ENCODE measurements at regions not wholly inside any gene's neighbourhood (a gene's known extent, or its start where the extent isn't known, plus 50 kb on each side); places are given as distances from the start of the nearest gene placed in this dataset.

DNA sequence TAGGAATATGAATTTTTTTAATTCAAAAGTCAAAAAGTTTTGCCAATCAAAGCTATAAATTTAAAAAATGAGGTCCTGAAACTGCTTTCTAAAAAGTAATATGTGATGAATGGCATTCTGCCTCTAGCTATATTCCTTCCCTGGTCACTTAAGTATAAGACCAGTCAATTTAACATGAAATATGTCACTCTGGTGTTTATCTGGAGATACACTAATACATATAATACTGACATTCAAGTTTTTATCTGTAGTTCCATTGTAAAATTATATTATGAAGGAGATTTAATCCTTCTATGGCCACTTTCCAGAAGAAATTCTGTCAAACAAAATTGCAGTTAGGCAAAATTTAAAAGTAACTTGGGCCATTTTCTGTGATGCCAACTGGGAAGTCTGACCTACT lies 236.8 kb downstream of the CNTN3 start:
- TF ChIP-seq POLR2AphosphoS5 (IDR thresholded peaks at IDR 0.05; ENCODE audit: low read depth, low read length) (no peak), SPI1 (IDR thresholded peaks at IDR 0.05; ENCODE audit: low read depth, low read length) (no peak), POLR2A (IDR thresholded peaks at IDR 0.05; ENCODE audit: low read depth, low read length) (no peak), TAF1 (IDR thresholded peaks at IDR 0.05; ENCODE audit: low read depth, low read length) (no peak), POU2F2 (IDR thresholded peaks at IDR 0.05; ENCODE audit: low read depth, low read length) (no peak), PAX5 (IDR thresholded peaks at IDR 0.05; ENCODE audit: insufficient read depth, low read length, severe bottlenecking) (no peak)

All from GM12891 (cell line).